ENCODE measurements at regions not wholly inside any gene's neighbourhood (a gene's known extent, or its start where the extent isn't known, plus 50 kb on each side); places are given as distances from the start of the nearest gene placed in this dataset.

DNA sequence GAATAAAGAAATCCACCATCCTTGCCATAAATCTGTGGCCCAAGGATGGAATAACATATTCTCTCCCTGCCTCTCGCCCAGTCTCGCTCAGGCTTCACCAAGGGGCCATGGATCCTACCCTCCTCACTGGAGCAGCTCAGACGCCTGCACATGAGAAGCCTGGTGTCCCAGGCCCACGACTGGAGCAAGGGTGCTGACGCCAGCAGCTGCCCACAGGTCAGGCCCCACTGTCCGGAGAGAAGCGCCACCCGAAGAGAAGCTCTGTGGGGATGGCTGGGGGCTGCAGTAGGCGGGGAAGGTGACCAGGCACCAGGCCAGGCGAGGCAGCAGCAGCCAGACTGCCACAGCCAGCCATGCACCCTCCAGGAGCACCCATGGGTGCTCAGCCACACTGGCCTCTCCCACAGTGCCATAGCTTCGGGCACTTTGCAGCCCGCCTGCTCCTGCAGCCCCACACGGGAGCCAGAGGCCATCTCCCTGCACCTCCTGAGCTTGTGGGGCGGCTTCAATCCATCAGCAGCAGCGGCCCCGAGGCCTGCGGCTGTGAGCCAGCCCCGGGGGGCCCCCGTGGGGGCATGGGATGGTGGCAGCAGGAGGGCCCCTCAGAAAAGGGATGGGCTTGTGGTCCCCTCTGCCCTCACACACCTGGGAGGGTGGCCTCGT is 286.2 kb upstream of the SGK1 start:
- no peak for DNase-seq

- DNase-seq: peak; percentile 44 to 56 (median 55)
Measured at GRCh38 chr6:134603561-134603960, 285.6 kb upstream of the SGK1 start.

DNA sequence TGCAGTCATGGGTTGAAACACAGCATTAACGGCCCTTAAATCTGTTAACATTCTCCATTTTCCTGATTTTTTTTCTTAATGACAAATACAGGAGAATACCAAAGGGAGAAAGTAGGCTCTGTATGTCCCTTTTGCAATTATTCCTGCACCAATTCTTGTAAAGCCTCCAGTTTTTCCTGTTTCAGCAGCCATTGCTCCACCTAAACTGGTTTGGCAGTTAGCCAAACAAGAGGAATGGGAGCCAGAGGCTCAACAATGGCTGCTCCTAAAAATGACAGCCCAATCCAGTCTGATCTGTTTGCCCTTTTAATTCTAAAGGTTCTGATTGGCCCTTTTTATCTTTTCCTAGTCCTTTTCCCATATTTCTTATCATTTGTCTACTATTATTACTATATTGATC is 284.2 kb upstream of the SGK1 start:
- DNase-seq: no peak

- no peak for DNase-seq
Measured at GRCh38 chr6:134600671-134601070, 282.8 kb upstream of the SGK1 start.

- DNase-seq: no peak
Measured at GRCh38 chr6:134599079-134599478, 281.2 kb upstream of the SGK1 start.

GRCh38 chr6:134596191-134596590 is 278.3 kb upstream of the SGK1 start:
- no peak for DNase-seq

GRCh38 chr6:134594881-134595280 is 277.0 kb upstream of the SGK1 start:
- no peak for DNase-seq

DNA sequence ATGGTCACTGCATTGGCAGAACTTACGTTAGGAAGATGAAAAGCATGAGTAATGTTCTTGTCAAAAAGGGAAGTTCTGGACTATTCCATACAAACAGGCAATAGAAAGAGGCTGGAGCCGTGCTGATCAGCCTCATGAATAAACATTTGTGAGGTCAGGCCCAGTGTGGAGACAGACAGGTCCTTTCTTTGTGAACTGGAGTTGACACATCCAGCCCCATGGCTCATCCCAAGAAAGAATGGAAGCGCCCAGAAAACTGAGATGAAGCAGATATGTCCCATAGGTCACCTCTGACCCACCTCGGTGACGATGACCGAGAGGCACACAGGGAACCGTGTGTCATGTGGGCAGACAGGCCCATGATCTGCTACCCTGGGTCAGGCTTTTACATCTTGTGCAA is 276.0 kb upstream of the SGK1 start:
- DNase-seq: peak; percentile 77 to 88 (median 87)

DNA sequence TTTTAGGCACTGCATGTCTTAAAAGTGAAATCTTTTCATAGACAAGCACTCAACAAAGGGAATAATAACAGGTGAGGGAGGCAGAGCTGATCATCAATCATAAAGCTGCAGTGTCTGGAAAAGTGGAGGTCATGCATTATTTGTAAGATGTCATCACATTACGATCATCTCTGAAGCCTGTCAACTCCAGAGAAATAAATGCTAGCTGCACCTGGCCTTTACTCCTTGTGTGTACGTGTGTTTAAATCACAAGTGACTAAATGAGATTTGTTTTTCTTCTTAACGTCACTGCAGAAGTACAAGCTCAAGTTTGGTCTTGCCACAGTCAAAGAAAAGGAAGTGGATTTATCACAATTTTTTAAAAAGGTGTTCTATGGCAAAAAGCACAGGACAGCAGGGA is 275.5 kb upstream of the SGK1 start:
- DNase-seq: no peak

DNA sequence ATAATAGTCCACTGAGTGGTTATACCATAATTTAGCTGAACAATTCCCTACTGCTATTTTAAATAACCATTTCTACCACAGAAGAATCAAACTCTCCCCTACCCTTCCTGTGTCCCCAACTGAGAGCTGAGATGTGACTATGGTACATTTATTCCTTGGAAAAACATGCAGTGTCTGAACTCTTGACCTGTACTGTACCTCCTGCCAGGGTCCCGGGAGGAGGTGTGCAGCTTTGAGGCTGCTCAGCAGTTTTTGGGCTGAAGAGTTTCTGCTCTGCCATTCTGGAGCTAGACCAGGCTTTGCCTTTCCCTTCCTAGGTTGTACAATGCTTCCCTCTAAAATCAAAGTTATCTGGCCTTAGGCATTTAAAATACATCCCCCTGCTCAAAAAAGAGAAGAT is 275.1 kb upstream of the SGK1 start:
- DNase-seq: no peak

GRCh38 chr6:134590449-134590848 is 272.5 kb upstream of the SGK1 start:
- no peak for DNase-seq

- DNase-seq: peak; percentile 20 to 39 (median 29)
Measured at GRCh38 chr6:134590004-134590403, 272.1 kb upstream of the SGK1 start.

DNA sequence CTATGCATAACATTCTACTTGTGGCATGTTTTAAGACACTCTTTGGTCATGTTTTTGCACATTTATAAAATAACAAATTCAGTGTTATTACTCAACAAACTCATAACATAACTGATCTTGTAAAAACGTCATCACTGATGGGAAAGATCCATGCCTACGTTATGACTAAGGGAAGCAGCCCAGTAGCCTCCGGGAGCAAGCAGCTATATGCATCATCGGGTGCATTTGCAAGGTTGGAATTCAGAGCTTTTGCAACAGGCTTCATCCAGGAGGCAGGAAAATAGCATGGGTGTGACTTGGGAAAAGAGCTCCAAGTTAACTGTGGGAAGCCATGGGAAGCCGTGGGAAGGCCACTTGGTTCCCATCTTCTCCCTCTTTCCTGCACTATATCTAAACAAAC is 271.6 kb upstream of the SGK1 start:
- DNase-seq: peak; percentile 40 to 50 (median 47)

GRCh38 chr6:134588267-134588666 is 270.4 kb upstream of the SGK1 start:
- DNase-seq: no peak

DNA sequence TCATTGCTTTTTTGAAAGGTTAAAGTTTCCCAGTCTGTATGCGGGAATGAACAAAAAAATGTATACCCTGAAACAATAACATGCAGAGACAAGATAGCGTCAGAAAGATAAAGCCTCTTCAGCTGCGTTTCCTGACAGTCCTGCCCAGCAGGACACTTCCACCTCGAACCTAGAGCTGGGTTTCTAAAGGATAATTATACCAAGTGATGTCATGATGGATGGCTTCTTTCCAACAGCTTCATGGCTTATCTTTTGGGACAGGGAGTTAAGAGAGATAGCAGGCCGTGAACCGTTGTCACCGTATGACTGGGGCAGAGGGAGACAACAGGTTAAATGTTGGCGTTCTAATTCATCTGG is 267.6 kb upstream of the SGK1 start:
- no peak for DNase-seq

GRCh38 chr6:134584847-134585516 is 267.1 kb upstream of the SGK1 start:
- DNase-seq: no peak

GRCh38 chr6:134577998-134578397 is 260.1 kb upstream of the SGK1 start:
- no peak for DNase-seq

DNA sequence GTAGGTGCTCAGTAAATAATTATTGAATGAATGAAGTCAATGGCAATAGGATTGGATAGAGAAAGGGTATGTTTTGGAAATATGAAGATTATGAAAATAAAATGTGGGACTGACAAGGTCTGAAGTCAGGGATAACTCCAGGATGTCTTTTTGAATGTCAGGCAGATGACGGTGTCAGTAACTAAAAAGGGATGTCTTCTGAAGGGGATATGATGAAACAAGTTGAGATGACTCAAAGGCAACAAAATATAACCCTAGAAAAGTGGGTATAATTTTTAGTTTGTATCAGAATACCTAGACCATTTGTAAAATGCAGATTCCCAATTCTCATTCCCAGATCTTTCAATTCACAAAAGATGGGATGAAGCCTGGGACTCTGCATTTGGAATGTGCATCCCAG is 257.3 kb upstream of the SGK1 start:
- peak in 2 of 3 donors; percentile 42 to 57 for DNase-seq

- peak in 2 of 3 donors; percentile 16 to 17 for DNase-seq
Measured at GRCh38 chr6:134574491-134574890, 256.6 kb upstream of the SGK1 start.

- DNase-seq: peak in 2 of 3 donors; percentile 42 to 50
Measured at GRCh38 chr6:134569996-134570395, 252.1 kb upstream of the SGK1 start.

DNA sequence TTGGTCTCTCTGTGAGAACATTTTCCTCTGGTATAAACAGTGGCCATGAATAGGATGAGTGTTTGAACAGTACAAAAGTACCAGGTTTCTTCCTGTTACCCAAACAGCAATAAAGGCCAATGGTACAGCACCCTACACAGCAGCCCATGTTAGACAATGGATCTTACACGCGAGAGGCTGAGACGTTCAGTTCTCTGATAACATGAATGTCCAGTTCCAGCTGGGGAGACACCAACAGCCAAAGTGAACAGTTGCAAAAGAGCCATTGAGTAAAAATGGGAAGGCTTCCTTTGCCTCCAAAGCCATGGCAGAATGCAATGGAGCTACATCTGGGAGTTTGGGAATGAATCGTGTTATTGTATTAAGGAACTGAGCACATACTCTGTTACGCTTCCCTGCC is 246.8 kb upstream of the SGK1 start:
- no peak for DNase-seq

DNA sequence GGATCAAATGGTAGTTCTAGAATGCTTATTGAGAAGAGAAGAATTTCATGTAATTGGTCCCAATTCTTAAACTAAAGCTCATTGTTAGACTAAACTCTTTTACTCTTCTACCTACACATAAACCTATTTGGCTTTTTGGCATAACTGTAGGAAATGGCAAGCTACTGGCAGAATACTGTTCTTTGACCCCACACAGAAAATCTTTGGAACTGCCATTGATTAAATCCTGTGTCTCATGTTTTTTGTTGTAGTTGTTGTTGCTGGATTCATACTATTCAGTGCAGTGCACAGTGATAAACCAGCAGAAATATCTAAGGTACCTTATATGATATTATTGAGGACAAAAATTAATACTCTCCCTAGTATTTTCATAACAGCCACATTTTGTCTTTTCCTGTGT is 242.1 kb upstream of the SGK1 start:
- DNase-seq: no peak

- no peak for DNase-seq
Measured at GRCh38 chr6:134557509-134557908, 239.6 kb upstream of the SGK1 start.

- no peak for DNase-seq
Measured at GRCh38 chr6:134555672-134556071, 237.8 kb upstream of the SGK1 start.

GRCh38 chr6:134553936-134554335 is 236.0 kb upstream of the SGK1 start:
- DNase-seq: no peak

Data from suppressor macrophage treated with lipopolysaccharide for 1 hour (primary cell).